ENCODE measurements at regions not wholly inside any gene's neighbourhood (a gene's known extent, or its start where the extent isn't known, plus 50 kb on each side); places are given as distances from the start of the nearest gene placed in this dataset.

- no peaks in the 10 kb centered on the region for H3K27me3 Mint-ChIP-seq (ENCODE audit: insufficient read depth, low read depth, poor library complexity)
- no peak overlapping the region for H3K4me3 Mint-ChIP-seq
- H3K79me2 ChIP-seq (replicated peaks; ENCODE audit: insufficient read depth), result no peaks in the 10 kb centered on the region
- no peaks in the 10 kb centered on the region for H3K9me2 ChIP-seq (ENCODE audit: insufficient read depth)
- H3K27me3 ChIP-seq (ENCODE audit: insufficient read depth), result no peaks in the 10 kb centered on the region
- no peaks in the 10 kb centered on the region for H3K36me3 ChIP-seq (ENCODE audit: insufficient read depth)
- no peak for ATAC-seq
- no peak overlapping the region for H3K27ac ChIP-seq (ENCODE audit: low read depth)
- H3K36me3 Mint-ChIP-seq (ENCODE audit: low read depth), result no peaks in the 10 kb centered on the region
- TF ChIP-seq CTCF (conservative IDR thresholded peaks at IDR 0.05; ENCODE audit: low read depth in 2 of 2) (no peak), ETS1 (IDR thresholded peaks at IDR 0.05) (no peak), NANOG (IDR thresholded peaks at IDR 0.05; ENCODE audit: borderline replicate concordance) (no peak), EZH2 (IDR thresholded peaks at IDR 0.05; ENCODE audit: low read depth, unreplicated experiment) (no peak), POLR2AphosphoS5 (IDR thresholded peaks at IDR 0.05; ENCODE audit: low read depth) (no peak), ZNF462 (CRISPR knock-in tag; IDR thresholded peaks at IDR 0.05) (no peak), STAT1 (IDR thresholded peaks at IDR 0.05; ENCODE audit: unreplicated experiment) (no peak), JUNB (IDR thresholded peaks at IDR 0.05; ENCODE audit: unreplicated experiment) (no peak), EZH2phosphoT487 (IDR thresholded peaks at IDR 0.05; ENCODE audit: unreplicated experiment) (no peak), ZNF331 (CRISPR knock-in tag; IDR thresholded peaks at IDR 0.05; ENCODE audit: low read depth) (no peak)
- H3K9me3 Mint-ChIP-seq, result peaks cover 5% of the 10 kb centered on the region; the same call in 2 of the 3 replicates
- H2AFZ ChIP-seq, result no peak overlapping the region
- H3K4me1 Mint-ChIP-seq, result no peaks in the 10 kb centered on the region
- no peaks in the 10 kb centered on the region for H4K20me1 ChIP-seq (replicated peaks; ENCODE audit: insufficient read depth)
- H3K4me1 ChIP-seq (ENCODE audit: insufficient read depth), result no peaks in the 10 kb centered on the region
- no peaks in the 10 kb centered on the region for H3F3A ChIP-seq (replicated peaks; ENCODE audit: low read depth)
- no peak overlapping the region for H3K4me2 ChIP-seq
- H3K27ac Mint-ChIP-seq, result no peak overlapping the region
- DNase-seq (ENCODE audit: low spot score), result no peak
- H3K4me3 ChIP-seq, result no peak overlapping the region
These were observed 95.3 kb upstream of the STMND1 start for GRCh38 chr6:17006543-17006942.

Measured in GM23338 (cell line).